Esophagus (tissue), 2 donors: ENCODE measurements at regions not wholly inside any gene's neighbourhood (a gene's known extent, or its start where the extent isn't known, plus 50 kb on each side); places are given as distances from the start of the nearest gene placed in this dataset.
"Not testable (repeated sequence)": the region's sequence is repeated elsewhere in the genome, so short reads cannot be mapped to it uniquely, and the experiment has no call there.

Experiments
- H3K27ac ChIP-seq, 2 donors: one replicate each; pipeline ENCODE4 v1.5.1; 2013; ENCODE audit warnings: low read depth in 2 of 2, mild to moderate bottlenecking in 2 of 2, inconsistent platforms in 1 of 2, low read length in 1 of 2, moderate library complexity in 1 of 2
- H3K27me3 ChIP-seq, 2 donors: one replicate each; pipeline ENCODE4 v1.6.1; 2013; ENCODE audit warnings: low read length in 2 of 2, control low read depth in 1 of 2, mild to moderate bottlenecking in 1 of 2; ENCODE audit not compliant: insufficient read depth in 2 of 2, control insufficient read depth in 1 of 2
- H3K36me3 ChIP-seq, 2 donors: one replicate each; pipeline ENCODE4 v1.6.1; 2013; ENCODE audit warnings: low read length in 1 of 2; ENCODE audit not compliant: control insufficient read depth in 2 of 2, insufficient read depth in 2 of 2
- H3K4me1 ChIP-seq, 2 donors: one replicate each; pipeline ENCODE4 v1.6.1; 2013; ENCODE audit warnings: low read length in 1 of 2; ENCODE audit not compliant: control insufficient read depth in 2 of 2, insufficient read depth in 2 of 2
- H3K4me3 ChIP-seq, 2 donors: one replicate each; pipeline ENCODE4 v1.5.1; 2013; ENCODE audit warnings: low read length in 2 of 2, mild to moderate bottlenecking in 2 of 2, low read depth in 1 of 2, moderate library complexity in 1 of 2
- H3K9me3 ChIP-seq, 2 donors: one replicate each; pipeline ENCODE4 v1.6.1; 2013; ENCODE audit warnings: mild to moderate bottlenecking in 2 of 2, low read depth in 1 of 2, low read length in 1 of 2, moderate library complexity in 1 of 2; ENCODE audit not compliant: control insufficient read depth in 2 of 2, insufficient read depth in 1 of 2
- WGBS, 2 donors: extraction: QIAGEN DNeasy Blood & Tissue Kit; methylation state at CpG; one replicate each; pipeline ENCODE4 v1.1.7; 2013; 5-methylcytosine and 5-hydroxymethylcytosine counted together
- donor health status: healthy with polysubstance abuse.
- donor health status: Bipolar disorder and iron deficiency.

- Histone ChIP-seq H3K4me3 (no peak overlapping the region), H3K27ac (no peak overlapping the region), H3K36me3 (no peaks in the 10 kb centered on the region), H3K27me3 (no peaks in the 10 kb centered on the region), H3K4me1 (no peaks in the 10 kb centered on the region), H3K9me3 (no peaks in the 10 kb centered on the region)
- 63 to 75% methylated on average over 2 of the region's 2 CpGs for WGBS, 2 donors
Measured at GRCh38 chr6:12490351-12490903, 200.3 kb downstream of the EDN1 start.

- Histone ChIP-seq H3K27me3 (no peaks in the 10 kb centered on the region), H3K4me3 (no peak overlapping the region), H3K27ac (no peak overlapping the region), H3K9me3 (no peaks in the 10 kb centered on the region), H3K4me1 (no peaks in the 10 kb centered on the region), H3K36me3 (no peaks in the 10 kb centered on the region)
- WGBS, 2 donors: 41 to 43% methylated on average over 2 of the region's 2 CpGs
Measured at GRCh38 chr6:12490904-12491571, 200.9 kb downstream of the EDN1 start.

- WGBS, 2 donors: 92 to 95% methylated on average over 4 of the region's 4 CpGs
- not testable (repeated sequence) for H3K27ac ChIP-seq, H3K27me3 ChIP-seq, H3K4me1 ChIP-seq, H3K9me3 ChIP-seq, H3K4me3 ChIP-seq, H3K36me3 ChIP-seq
Measured at GRCh38 chr6:12492929-12493328, 202.8 kb downstream of the EDN1 start.

GRCh38 chr6:12493446-12493845 is 203.3 kb downstream of the EDN1 start:
- WGBS, 2 donors: 95% methylated on average over 4 of the region's 4 CpGs
- no peak overlapping the region for H3K27ac ChIP-seq
- no peak overlapping the region for H3K4me3 ChIP-seq
- no peaks in the 10 kb centered on the region for H3K27me3 ChIP-seq
- H3K9me3 ChIP-seq: no peaks in the 10 kb centered on the region
- H3K36me3 ChIP-seq: no peaks in the 10 kb centered on the region
- H3K4me1 ChIP-seq: no peaks in the 10 kb centered on the region

- H3K27me3 ChIP-seq: no peaks in the 10 kb centered on the region
- H3K9me3 ChIP-seq: no peaks in the 10 kb centered on the region
- no peaks in the 10 kb centered on the region for H3K36me3 ChIP-seq
- no peaks in the 10 kb centered on the region for H3K4me1 ChIP-seq
- H3K27ac ChIP-seq: no peak overlapping the region
- 87 to 92% methylated on average over 7 of the region's 7 CpGs for WGBS, 2 donors
- no peak overlapping the region for H3K4me3 ChIP-seq
Measured at GRCh38 chr6:12494161-12494560, 204.0 kb downstream of the EDN1 start.

GRCh38 chr6:12501990-12502389 is 211.8 kb downstream of the EDN1 start:
- Histone ChIP-seq H3K27ac (no peak overlapping the region), H3K4me3 (no peak overlapping the region), H3K27me3 (no peaks in the 10 kb centered on the region), H3K4me1 (no peaks in the 10 kb centered on the region), H3K9me3 (no peaks in the 10 kb centered on the region), H3K36me3 (no peaks in the 10 kb centered on the region)
- WGBS, 2 donors: 91 to 95% methylated on average over 1 of the region's 1 CpG

- Histone ChIP-seq H3K27me3 (no peaks in the 10 kb centered on the region), H3K36me3 (no peaks in the 10 kb centered on the region), H3K27ac (no peak overlapping the region), H3K4me3 (no peak overlapping the region), H3K9me3 (no peaks in the 10 kb centered on the region), H3K4me1 (no peaks in the 10 kb centered on the region)
- WGBS, 2 donors: 90 to 94% methylated on average over 2 of the region's 2 CpGs
Measured at GRCh38 chr6:12504325-12504966, 212.1 kb upstream of the PHACTR1 start.

GRCh38 chr6:12505486-12505885 is 211.1 kb upstream of the PHACTR1 start:
- Histone ChIP-seq H3K9me3 (no peaks in the 10 kb centered on the region), H3K27ac (no peak overlapping the region), H3K36me3 (no peaks in the 10 kb centered on the region), H3K4me3 (no peak overlapping the region), H3K4me1 (no peaks in the 10 kb centered on the region), H3K27me3 (no peaks in the 10 kb centered on the region)
- WGBS, 2 donors: 53 to 54% methylated on average over 4 of the region's 4 CpGs

GRCh38 chr6:12506159-12506558 is 210.4 kb upstream of the PHACTR1 start:
- Histone ChIP-seq H3K4me1 (no peaks in the 10 kb centered on the region), H3K36me3 (no peaks in the 10 kb centered on the region), H3K27ac (no peak overlapping the region), H3K27me3 (no peaks in the 10 kb centered on the region), H3K4me3 (no peak overlapping the region), H3K9me3 (no peaks in the 10 kb centered on the region)
- WGBS, 2 donors: 33 to 70% methylated on average over 2 of the region's 2 CpGs

GRCh38 chr6:12507636-12508035 is 208.9 kb upstream of the PHACTR1 start:
- Histone ChIP-seq H3K27me3 (no peaks in the 10 kb centered on the region), H3K27ac (no peak overlapping the region), H3K9me3 (no peaks in the 10 kb centered on the region), H3K4me1 (no peaks in the 10 kb centered on the region), H3K4me3 (no peak overlapping the region), H3K36me3 (no peaks in the 10 kb centered on the region)
- 69 to 70% methylated on average over 3 of the region's 3 CpGs for WGBS, 2 donors
